Thyroid gland (tissue), 4 donors: ENCODE measurements at regions not wholly inside any gene's neighbourhood (a gene's known extent, or its start where the extent isn't known, plus 50 kb on each side); places are given as distances from the start of the nearest gene placed in this dataset.

ENCODE experiments used
- DNase-seq, 2 donors: peaks; one replicate each; pipeline ENCODE4 v3.0.0-alpha.2; 2019
- H3K27ac ChIP-seq, 3 donors: fragments of 200-600 bp; sonication (generic); 1 replicate in 2 of 3; 2 replicates in 1 of 3; pipeline ENCODE4 v1.5.1; 2016 to 2019; ENCODE audit warnings: mild to moderate bottlenecking in 1 of 3, moderate library complexity in 1 of 3
- H3K27me3 ChIP-seq: fragments of 200-600 bp; sonication (generic); one replicate; pipeline ENCODE4 v1.5.1; 2019
- H3K36me3 ChIP-seq, 2 donors: fragments of 200-600 bp; sonication (generic); one replicate each; pipeline ENCODE4 v1.5.1; 2016 to 2019
- H3K4me1 ChIP-seq, 2 donors: fragments of 200-600 bp; sonication (generic); one replicate each; pipeline ENCODE4 v1.5.1; 2017 to 2019
- H3K4me3 ChIP-seq, 3 donors: fragments of 200-600 bp; sonication (generic); replicated peaks in 1 of 3; 1 replicate in 2 of 3; 2 replicates in 1 of 3; pipeline ENCODE4 v1.5.1; 2016; ENCODE audit warnings: mild to moderate bottlenecking in 1 of 3
- H3K9me3 ChIP-seq: fragments of 200-600 bp; sonication (generic); one replicate; pipeline ENCODE4 v1.5.1; 2017
- POLR2A ChIP-seq, 2 donors: fragments of 450-650 bp; IDR thresholded peaks; one replicate each; pipeline ENCODE4 v1.6.1; 2017; ENCODE audit warnings: antibody characterized with exemption in 2 of 2, mild to moderate bottlenecking in 2 of 2, moderate library complexity in 1 of 2
- WGBS, 2 donors: methylation state at CpG; one replicate each; pipeline ENCODE4 v1.1.5; 2017; 5-methylcytosine and 5-hydroxymethylcytosine counted together
- intact Hi-C: fragments of 100-400 bp; cut with DNase I; formaldehyde crosslinking; loops from one replicate; pipeline ENCODE4 v1.15.1; 2023
- TF ChIP-seq, protein P1 (sequence below), 6 experiments: fragments of 200-600 bp in 3 of 6; fragments of 450-650 bp in 3 of 6; sonication (generic) in 3 of 6; IDR thresholded peaks; one replicate each; pipeline ENCODE4 v1.5.1; 2016 to 2019; ENCODE audit warnings: antibody characterized with exemption in 6 of 6, mild to moderate bottlenecking in 2 of 6, inconsistent platforms in 1 of 6, moderate library complexity in 1 of 6

DNA sequence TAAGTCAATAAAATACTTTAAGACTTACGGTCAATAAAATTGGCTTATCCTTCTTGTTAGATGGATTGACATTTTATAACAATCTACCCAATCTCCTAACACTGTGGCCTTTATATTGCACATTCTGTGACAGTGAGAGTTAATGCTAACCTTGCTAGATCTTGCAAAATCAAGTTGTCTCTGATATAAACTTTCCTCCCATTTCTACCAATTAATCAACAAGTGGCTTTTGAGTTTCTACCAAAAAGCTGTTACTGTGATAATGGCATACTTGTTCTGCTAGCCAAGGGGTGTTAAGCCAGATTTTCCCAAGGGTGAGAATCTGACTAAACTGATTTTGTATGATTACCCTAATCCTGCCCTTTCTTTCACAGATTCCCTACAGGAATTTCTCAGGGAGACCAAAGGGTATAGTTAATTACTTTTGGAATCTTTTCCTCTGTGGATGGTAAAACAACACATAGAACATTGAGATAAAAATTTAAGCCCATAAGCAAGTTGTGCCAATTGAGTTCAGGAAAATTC is 174.1 kb upstream of the SUCLG2 start:
- TF ChIP-seq POLR2A (IDR thresholded peaks at IDR 0.05): no peak
- TF ChIP-seq, protein P1, sequence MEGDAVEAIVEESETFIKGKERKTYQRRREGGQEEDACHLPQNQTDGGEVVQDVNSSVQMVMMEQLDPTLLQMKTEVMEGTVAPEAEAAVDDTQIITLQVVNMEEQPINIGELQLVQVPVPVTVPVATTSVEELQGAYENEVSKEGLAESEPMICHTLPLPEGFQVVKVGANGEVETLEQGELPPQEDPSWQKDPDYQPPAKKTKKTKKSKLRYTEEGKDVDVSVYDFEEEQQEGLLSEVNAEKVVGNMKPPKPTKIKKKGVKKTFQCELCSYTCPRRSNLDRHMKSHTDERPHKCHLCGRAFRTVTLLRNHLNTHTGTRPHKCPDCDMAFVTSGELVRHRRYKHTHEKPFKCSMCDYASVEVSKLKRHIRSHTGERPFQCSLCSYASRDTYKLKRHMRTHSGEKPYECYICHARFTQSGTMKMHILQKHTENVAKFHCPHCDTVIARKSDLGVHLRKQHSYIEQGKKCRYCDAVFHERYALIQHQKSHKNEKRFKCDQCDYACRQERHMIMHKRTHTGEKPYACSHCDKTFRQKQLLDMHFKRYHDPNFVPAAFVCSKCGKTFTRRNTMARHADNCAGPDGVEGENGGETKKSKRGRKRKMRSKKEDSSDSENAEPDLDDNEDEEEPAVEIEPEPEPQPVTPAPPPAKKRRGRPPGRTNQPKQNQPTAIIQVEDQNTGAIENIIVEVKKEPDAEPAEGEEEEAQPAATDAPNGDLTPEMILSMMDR (IDR thresholded peaks at IDR 0.05): no peak
- 92 to 93% methylated on average over 1 of the region's 1 CpG for WGBS, 2 donors

DNA sequence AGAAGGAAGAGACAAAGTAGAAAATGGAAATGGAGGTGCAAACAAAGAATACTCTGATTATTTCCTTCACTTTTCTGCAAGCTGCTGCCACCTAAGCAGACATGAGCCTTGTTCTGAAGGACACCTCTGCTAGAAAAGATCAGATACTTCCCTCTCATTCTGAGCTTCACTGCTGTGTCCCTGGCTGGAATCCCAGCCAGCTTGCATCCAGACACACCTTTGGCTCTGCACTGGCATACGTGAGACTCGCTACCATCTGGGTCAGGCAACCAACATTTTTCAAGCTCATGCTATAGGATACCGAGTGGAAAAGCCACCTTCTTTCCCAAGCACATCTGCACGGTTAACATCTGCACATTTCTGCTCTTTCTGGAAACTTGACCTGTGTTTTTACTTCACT is 166.7 kb upstream of the SUCLG2 start:
- TF ChIP-seq POLR2A (IDR thresholded peaks at IDR 0.05): no peak
- TF ChIP-seq, protein P1 (IDR thresholded peaks at IDR 0.05): no peak
- H3K9me3 ChIP-seq: no peaks in the 10 kb centered on the region
- no peak overlapping the region for H3K27ac ChIP-seq
- H3K4me3 ChIP-seq: no peak overlapping the region
- no peaks in the 10 kb centered on the region for H3K27me3 ChIP-seq
- intact Hi-C loops: no loop called here
- 85 to 87% methylated on average over 4 of the region's 4 CpGs for WGBS, 2 donors
- H3K4me1 ChIP-seq: no peaks in the 10 kb centered on the region
- no peaks in the 10 kb centered on the region for H3K36me3 ChIP-seq
- DNase-seq: no peak

More for the DNA sequence above, 174.1 kb upstream of the SUCLG2 start:
- Histone ChIP-seq H3K27me3 (no peaks in the 10 kb centered on the region), H3K4me3 (no peak overlapping the region), H3K27ac (no peak overlapping the region), H3K36me3 (no peaks in the 10 kb centered on the region), H3K4me1 (no peaks in the 10 kb centered on the region), H3K9me3 (no peaks in the 10 kb centered on the region)
- DNase-seq: no peak
- intact Hi-C loops: no loop called here

DNA sequence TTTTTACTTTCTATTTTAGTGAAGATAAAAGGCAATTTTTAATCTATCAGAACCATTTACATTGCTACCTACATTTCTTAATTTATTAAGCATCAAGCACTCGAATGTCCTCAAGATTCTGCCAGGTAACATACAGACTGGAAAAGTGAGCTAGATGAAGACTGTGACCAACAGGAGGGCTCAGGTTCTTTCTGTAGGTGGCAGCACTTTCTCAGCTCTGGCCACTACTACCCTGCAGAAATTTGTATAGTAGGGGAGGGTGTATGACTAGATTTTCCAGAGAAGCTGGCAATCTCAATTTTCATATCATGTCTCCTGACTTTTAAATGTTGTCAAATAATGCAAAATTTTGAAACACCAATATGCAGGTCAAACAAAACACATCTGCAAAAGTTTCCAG is 165.0 kb upstream of the SUCLG2 start:
- no peak for TF ChIP-seq POLR2A (IDR thresholded peaks at IDR 0.05)
- TF ChIP-seq, protein P1 (IDR thresholded peaks at IDR 0.05): no peak
- H3K4me3 ChIP-seq: no peak overlapping the region
- H3K36me3 ChIP-seq: no peaks in the 10 kb centered on the region
- no peaks in the 10 kb centered on the region for H3K27me3 ChIP-seq
- no peaks in the 10 kb centered on the region for H3K9me3 ChIP-seq
- no peak for DNase-seq
- intact Hi-C loops: no loop called here
- WGBS, 2 donors: 49 to 69% methylated on average over 1 of the region's 1 CpG
- no peaks in the 10 kb centered on the region for H3K4me1 ChIP-seq
- H3K27ac ChIP-seq: no peak overlapping the region

DNA sequence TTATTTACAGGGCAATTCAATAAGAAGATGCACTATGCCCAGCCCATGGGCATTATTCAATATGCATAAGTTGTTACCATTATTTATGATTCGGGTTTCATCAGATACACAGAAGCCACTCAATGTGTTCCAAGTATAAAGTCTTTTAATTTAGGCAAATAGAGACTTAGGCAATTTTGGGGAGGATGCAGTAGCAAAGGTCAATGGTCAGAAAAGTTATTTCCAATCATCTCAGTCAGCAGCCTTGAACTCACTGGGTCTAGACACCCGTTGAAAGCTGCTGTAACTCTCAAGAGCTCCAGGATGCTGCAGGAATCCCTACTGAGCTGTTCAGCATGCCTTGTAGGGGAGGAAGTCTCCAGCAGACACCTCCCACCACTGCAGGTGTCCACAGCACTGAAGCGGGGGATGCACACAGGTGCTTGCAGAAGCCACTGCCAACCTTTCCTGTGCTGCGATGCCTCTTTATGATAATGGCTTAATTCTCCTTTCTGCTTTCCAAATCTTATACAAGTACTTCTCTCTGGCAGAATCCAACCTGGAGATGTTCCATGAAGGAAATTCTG is 155.0 kb upstream of the SUCLG2 start:
- Histone ChIP-seq H3K9me3 (no peaks in the 10 kb centered on the region), H3K27ac (no peak overlapping the region), H3K27me3 (no peaks in the 10 kb centered on the region), H3K36me3 (no peaks in the 10 kb centered on the region), H3K4me1 (no peaks in the 10 kb centered on the region), H3K4me3 (no peak overlapping the region)
- no peak for DNase-seq
- 76 to 89% methylated on average over 4 of the region's 4 CpGs for WGBS, 2 donors
- intact Hi-C loops: no loop called here
- TF ChIP-seq, protein P1 (IDR thresholded peaks at IDR 0.05): no peak
- TF ChIP-seq POLR2A (IDR thresholded peaks at IDR 0.05): no peak

DNA sequence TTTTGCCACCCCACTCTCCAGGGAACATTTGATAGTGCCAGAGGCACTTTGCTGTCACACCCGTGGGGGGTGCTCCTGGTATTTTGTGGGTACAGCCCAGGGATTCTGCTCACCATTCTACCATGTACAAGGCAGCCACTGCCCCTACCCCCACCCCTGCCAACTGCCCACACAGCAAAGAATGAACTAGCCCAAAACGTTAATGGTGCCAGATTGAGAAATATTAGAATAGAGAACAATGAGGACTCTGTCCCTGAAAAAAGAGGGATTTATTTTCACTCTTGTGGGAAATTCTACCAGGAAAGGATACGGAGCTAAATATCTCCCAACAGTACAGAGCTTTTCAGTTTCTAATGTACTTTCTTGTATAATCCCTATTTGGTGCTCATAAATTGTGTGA is 154.5 kb upstream of the SUCLG2 start:
- no peak overlapping the region for H3K27ac ChIP-seq
- no peaks in the 10 kb centered on the region for H3K4me1 ChIP-seq
- intact Hi-C loops: no loop called here
- H3K36me3 ChIP-seq: no peaks in the 10 kb centered on the region
- TF ChIP-seq POLR2A (IDR thresholded peaks at IDR 0.05): no peak
- TF ChIP-seq, protein P1 (IDR thresholded peaks at IDR 0.05): no peak
- no peaks in the 10 kb centered on the region for H3K9me3 ChIP-seq
- WGBS, 2 donors: 80 to 89% methylated on average over 3 of the region's 3 CpGs
- no peaks in the 10 kb centered on the region for H3K27me3 ChIP-seq
- DNase-seq: no peak
- no peak overlapping the region for H3K4me3 ChIP-seq
